GM12878 (cell line): ENCODE measurements at regions not wholly inside any gene's neighbourhood (a gene's known extent, or its start where the extent isn't known, plus 50 kb on each side); places are given as distances from the start of the nearest gene placed in this dataset.

Experiments used
- ATF7 ChIP-seq: fragments of 450-650 bp; IDR thresholded peaks from 2 replicates; pipeline ENCODE4 v1.6.1; 2016; ENCODE audit warnings: low read depth, mild to moderate bottlenecking
- BACH1 ChIP-seq: fragments of 450-650 bp; IDR thresholded peaks from 2 replicates; pipeline ENCODE4 v1.6.1; 2017; ENCODE audit warnings: mild to moderate bottlenecking, borderline replicate concordance
- EZH2 ChIP-seq: IDR thresholded peaks from 2 replicates; pipeline ENCODE4 v1.6.1; 2012; ENCODE audit warnings: low read depth, mild to moderate bottlenecking, control low read depth, inconsistent platforms, low read length, borderline replicate concordance; ENCODE audit not compliant: control insufficient read depth
- NBN ChIP-seq: fragments of 450-650 bp; IDR thresholded peaks from 2 replicates; pipeline ENCODE4 v1.6.1; 2016
- POLR2AphosphoS5 ChIP-seq: IDR thresholded peaks from 2 replicates; pipeline ENCODE4 v1.6.1; 2011; ENCODE audit warnings: mild to moderate bottlenecking, low read length, inconsistent platforms
- TF ChIP-seq, protein P1 (sequence below): IDR thresholded peaks from 2 replicates; pipeline ENCODE4 v1.6.1; 2012; ENCODE audit warnings: mild to moderate bottlenecking, low read depth, low read length
- TF ChIP-seq, protein P2 (sequence below): IDR thresholded peaks from 2 replicates; pipeline ENCODE4 v1.6.1; 2011; ENCODE audit warnings: low read depth, mild to moderate bottlenecking, low read length, moderate library complexity, borderline replicate concordance; ENCODE audit errors: extremely low read depth

DNA sequence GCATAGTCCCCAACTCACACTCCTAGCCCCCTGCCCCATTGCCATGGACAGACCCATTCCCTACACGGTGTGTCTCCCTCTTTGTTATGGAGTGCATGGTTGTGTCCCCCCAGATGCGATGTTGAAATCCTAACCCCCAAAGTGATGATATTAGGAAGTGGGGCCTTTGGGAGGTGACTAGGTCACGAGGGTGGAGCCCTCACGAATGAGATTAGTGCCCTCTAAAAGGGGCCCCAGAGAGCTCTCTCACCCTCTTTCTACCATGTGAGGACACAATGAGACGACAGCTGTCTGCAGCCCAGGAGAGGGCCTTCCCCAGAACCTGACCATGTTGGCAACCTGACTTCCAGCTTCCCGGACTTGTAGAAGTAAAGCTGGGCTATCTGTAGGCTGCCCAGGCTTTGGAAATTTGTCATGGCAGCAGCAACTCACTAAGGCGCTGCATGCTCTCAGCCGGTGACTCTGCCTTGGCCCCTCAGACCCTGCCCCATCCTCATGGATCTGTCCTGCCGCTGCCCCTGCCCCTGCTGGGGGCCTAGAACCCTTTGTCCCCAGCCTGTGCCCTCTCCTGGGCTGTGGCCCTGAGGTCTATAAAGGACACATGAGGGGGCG, 318.1 kb upstream of the RTL1 start:
- no peak for TF ChIP-seq BACH1
- TF ChIP-seq, protein P1, sequence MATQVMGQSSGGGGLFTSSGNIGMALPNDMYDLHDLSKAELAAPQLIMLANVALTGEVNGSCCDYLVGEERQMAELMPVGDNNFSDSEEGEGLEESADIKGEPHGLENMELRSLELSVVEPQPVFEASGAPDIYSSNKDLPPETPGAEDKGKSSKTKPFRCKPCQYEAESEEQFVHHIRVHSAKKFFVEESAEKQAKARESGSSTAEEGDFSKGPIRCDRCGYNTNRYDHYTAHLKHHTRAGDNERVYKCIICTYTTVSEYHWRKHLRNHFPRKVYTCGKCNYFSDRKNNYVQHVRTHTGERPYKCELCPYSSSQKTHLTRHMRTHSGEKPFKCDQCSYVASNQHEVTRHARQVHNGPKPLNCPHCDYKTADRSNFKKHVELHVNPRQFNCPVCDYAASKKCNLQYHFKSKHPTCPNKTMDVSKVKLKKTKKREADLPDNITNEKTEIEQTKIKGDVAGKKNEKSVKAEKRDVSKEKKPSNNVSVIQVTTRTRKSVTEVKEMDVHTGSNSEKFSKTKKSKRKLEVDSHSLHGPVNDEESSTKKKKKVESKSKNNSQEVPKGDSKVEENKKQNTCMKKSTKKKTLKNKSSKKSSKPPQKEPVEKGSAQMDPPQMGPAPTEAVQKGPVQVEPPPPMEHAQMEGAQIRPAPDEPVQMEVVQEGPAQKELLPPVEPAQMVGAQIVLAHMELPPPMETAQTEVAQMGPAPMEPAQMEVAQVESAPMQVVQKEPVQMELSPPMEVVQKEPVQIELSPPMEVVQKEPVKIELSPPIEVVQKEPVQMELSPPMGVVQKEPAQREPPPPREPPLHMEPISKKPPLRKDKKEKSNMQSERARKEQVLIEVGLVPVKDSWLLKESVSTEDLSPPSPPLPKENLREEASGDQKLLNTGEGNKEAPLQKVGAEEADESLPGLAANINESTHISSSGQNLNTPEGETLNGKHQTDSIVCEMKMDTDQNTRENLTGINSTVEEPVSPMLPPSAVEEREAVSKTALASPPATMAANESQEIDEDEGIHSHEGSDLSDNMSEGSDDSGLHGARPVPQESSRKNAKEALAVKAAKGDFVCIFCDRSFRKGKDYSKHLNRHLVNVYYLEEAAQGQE, result no peak
- TF ChIP-seq, protein P2, sequence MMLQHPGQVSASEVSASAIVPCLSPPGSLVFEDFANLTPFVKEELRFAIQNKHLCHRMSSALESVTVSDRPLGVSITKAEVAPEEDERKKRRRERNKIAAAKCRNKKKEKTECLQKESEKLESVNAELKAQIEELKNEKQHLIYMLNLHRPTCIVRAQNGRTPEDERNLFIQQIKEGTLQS, result no peak
- TF ChIP-seq NBN, result no peak
- no peak for TF ChIP-seq EZH2
- no peak for TF ChIP-seq ATF7
- no peak for TF ChIP-seq POLR2AphosphoS5
